Thymus (tissue), 11 donors: ENCODE measurements at regions not wholly inside any gene's neighbourhood (a gene's known extent, or its start where the extent isn't known, plus 50 kb on each side); places are given as distances from the start of the nearest gene placed in this dataset.

ENCODE experiments used
- DNase-seq, 9 donors: peaks; one replicate each; pipeline ENCODE4 v3.0.0-alpha.2; 2013; ENCODE audit warnings: low spot score in 9 of 9, low read depth in 6 of 9, missing footprints in 1 of 9
- H3K27ac ChIP-seq, 2 donors: one replicate each; pipeline ENCODE4 v1.5.1; 2013; ENCODE audit warnings: control low read depth in 1 of 2, low read depth in 1 of 2, low read length in 1 of 2, mild to moderate bottlenecking in 1 of 2, moderate library complexity in 1 of 2
- H3K27me3 ChIP-seq, 2 donors: one replicate each; pipeline ENCODE4 v1.5.1; 2013; ENCODE audit warnings: low read length in 1 of 2; ENCODE audit not compliant: control insufficient read depth in 2 of 2, insufficient read depth in 1 of 2
- H3K36me3 ChIP-seq, 2 donors: one replicate each; pipeline ENCODE4 v1.5.1; 2013; ENCODE audit warnings: low read length in 1 of 2, mild to moderate bottlenecking in 1 of 2, moderate library complexity in 1 of 2; ENCODE audit not compliant: control insufficient read depth in 2 of 2, insufficient read depth in 2 of 2
- H3K4me1 ChIP-seq, 2 donors: one replicate each; pipeline ENCODE4 v1.5.1; 2013; ENCODE audit warnings: low read length in 2 of 2; ENCODE audit not compliant: control insufficient read depth in 2 of 2, insufficient read depth in 2 of 2
- H3K4me3 ChIP-seq, 2 donors: one replicate each; pipeline ENCODE4 v1.5.1; 2013; ENCODE audit warnings: low read length in 2 of 2, control low read depth in 1 of 2, mild to moderate bottlenecking in 1 of 2
- H3K9me3 ChIP-seq, 2 donors: one replicate each; pipeline ENCODE4 v1.5.1; 2013; ENCODE audit warnings: low read length in 1 of 2, mild to moderate bottlenecking in 1 of 2; ENCODE audit not compliant: control insufficient read depth in 2 of 2, insufficient read depth in 1 of 2
- WGBS: extraction: QIAGEN DNeasy Blood & Tissue Kit; methylation state at CpG from one replicate; pipeline ENCODE4 v1.1.7; 2013; 5-methylcytosine and 5-hydroxymethylcytosine counted together
- donor health status: healthy.

DNA sequence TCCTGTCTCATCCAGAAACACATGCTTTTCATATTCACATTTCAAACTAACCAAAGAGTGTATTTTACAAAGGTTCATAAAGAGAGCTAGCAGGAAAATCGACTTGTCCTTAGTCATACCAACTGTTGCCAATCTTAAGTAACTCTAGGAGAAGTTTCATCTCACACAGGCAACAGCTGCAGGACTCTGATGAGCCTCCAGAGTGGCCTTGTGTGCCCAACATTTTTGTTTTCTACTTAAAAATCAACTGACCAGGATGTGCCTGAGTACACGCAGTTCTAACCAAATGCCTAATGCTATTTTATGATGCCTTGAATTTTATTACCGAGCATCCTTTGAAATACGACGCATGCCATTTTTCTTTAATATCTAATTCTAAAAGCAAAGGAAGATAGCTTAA, 595.9 kb upstream of the LRRTM4 start:
- Histone ChIP-seq H3K4me1 (no peaks in the 10 kb centered on the region), H3K27me3 (no peaks in the 10 kb centered on the region), H3K4me3 (no peak overlapping the region), H3K36me3 (no peaks in the 10 kb centered on the region), H3K27ac (no peak overlapping the region), H3K9me3 (no peaks in the 10 kb centered on the region)
- 94% methylated on average over 5 of the region's 5 CpGs for WGBS
- no peak for DNase-seq

DNA sequence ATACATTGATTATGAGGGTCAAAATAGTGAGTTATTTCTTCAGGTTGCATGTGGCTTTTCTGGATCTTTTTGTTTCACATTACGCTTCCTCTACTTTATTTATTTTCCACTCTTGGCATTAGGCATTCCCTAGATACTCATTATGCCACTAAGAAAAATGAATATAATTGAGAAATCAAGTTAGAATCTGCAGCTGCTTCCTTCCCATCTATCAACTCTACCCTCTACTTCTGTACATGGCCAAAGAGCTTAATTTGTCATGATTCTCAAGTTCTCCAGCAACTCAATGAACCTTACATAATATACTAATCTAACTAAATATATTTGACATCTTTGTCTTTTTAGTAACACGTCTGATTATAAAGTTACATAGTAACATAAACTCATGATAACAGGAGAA, 598.1 kb upstream of the LRRTM4 start:
- no peaks in the 10 kb centered on the region for H3K9me3 ChIP-seq
- no peak overlapping the region for H3K27ac ChIP-seq
- H3K4me3 ChIP-seq: no peak overlapping the region
- DNase-seq: no peak
- no peaks in the 10 kb centered on the region for H3K4me1 ChIP-seq
- no peaks in the 10 kb centered on the region for H3K36me3 ChIP-seq
- H3K27me3 ChIP-seq: no peaks in the 10 kb centered on the region
- 91% methylated on average over 2 of the region's 2 CpGs for WGBS

DNA sequence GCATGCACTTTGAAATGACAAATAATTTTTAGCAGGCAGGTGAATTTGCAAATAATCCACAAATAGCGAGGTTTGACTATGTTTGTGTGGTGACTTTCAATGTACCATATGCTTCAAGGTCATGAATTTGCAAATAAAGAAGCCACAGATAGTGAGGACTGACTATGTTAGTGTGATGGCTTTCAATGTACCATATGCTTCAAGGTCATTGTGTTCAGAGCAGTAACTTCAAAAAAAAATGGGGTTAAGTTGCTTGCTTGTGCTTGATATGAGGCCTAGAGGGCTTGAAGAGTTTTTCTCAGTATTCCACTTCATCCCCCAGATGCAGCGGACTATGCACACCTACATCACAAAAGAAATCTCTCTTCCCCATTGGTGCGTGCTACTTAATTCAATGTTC, 602.9 kb upstream of the LRRTM4 start:
- Histone ChIP-seq H3K4me1 (no peaks in the 10 kb centered on the region), H3K36me3 (no peaks in the 10 kb centered on the region), H3K27ac (no peak overlapping the region), H3K9me3 (no peaks in the 10 kb centered on the region), H3K4me3 (no peak overlapping the region), H3K27me3 (no peaks in the 10 kb centered on the region)
- no peak for DNase-seq
- WGBS: 95% methylated on average over 3 of the region's 3 CpGs

DNA sequence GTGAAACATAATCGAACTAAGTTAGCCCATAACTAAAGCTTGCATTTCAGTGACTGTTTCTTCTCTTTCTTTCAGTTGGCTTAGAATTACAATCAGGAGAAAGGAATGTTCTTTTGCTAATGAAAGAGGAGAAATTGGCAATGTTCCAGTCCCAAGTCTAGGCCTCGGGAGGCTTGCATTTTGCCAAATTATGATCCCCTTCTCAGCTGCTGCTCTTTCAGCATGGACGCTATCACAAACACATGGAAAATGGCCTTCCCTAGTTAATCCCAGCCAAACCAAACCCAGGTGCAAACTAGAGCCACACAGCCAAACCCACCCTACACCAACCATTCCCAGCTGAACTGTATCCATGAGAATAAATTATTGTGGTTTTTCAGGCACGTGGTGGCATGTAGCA, 605.2 kb upstream of the LRRTM4 start:
- WGBS: 80% methylated on average over 4 of the region's 4 CpGs
- H3K9me3 ChIP-seq: no peaks in the 10 kb centered on the region
- no peaks in the 10 kb centered on the region for H3K27me3 ChIP-seq
- no peak overlapping the region for H3K4me3 ChIP-seq
- H3K27ac ChIP-seq: no peak overlapping the region
- DNase-seq: no peak
- H3K36me3 ChIP-seq: no peaks in the 10 kb centered on the region
- no peaks in the 10 kb centered on the region for H3K4me1 ChIP-seq

DNA sequence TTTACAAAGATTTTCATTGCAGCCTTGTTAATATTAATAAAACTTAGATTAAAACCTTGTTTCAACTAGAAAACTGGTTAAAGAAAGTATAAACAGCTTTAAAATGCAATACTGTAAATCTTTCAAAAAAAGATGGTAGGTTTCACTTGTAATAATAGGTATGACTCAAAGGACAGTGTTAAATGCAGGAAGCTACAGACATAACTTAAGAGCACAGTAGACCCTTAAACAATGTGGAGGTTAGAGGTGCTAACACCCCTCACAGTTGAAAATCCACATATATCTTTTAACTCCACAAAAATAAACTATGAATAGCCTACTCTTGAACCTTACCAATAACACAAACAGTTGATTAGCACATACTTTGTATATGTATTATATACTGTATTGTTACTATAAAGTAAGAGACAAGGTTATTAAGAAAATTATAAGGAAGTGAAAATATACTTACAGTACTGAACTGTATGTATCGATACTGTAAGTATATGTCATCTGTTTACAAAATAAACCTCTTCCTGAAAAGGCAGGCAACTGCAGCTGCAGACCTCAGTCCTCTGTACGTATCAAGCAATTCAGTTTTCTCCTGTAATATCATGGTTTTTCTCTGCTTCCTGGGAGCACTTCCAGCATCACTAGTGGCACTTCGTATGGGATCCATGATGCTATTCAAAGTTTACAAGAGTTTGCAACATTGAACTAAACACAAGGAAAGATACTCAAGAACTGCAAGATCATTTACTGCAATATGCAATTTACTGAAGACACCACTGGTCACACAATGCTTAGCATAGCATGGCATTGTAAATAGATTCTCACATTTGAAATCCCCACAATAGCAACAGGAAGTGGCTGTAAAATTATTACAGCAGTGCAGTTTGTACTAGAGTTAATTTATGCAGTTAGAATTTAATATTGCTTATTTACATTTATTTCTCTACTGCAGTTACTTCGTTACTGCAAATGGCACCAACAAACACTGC, 610.5 kb upstream of the LRRTM4 start:
- no peak overlapping the region for H3K27ac ChIP-seq
- 88% methylated on average over 4 of the region's 4 CpGs for WGBS
- DNase-seq: no peak
- no peak overlapping the region for H3K4me3 ChIP-seq
- no peaks in the 10 kb centered on the region for H3K36me3 ChIP-seq
- H3K9me3 ChIP-seq: no peaks in the 10 kb centered on the region
- no peaks in the 10 kb centered on the region for H3K27me3 ChIP-seq
- H3K4me1 ChIP-seq: no peaks in the 10 kb centered on the region

DNA sequence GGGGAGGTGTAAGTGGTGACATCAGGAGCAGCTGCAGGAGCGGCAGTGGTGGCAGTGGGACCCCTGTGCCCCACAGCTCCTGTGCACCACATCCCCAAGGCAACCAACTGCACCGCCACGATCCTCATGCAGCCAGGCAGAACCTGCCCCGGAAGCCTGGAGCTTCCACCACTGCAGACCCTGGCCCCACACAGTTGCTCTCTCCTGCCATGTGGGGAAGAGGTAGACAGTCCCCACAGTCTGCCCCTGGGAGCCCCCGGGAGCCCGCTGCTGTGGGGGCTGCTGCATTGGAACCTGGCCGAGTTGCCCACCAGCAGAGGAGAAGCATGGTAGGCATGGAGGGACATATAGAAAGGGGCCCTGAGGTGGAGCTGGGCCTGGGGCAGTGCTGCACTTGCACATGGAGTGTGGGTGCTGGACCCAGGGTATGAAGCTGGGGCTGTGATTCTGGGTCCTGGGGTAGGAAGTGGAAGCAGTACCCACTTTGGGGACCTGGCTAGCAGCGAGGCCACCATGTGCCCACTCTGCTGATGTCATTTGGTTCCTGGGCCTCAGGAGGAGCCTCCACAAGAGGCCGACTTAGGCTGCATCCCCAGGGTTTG, 623.3 kb upstream of the LRRTM4 start:
- 89% methylated on average over 9 of the region's 9 CpGs for WGBS
- no peak for DNase-seq
- Histone ChIP-seq H3K27ac (no peak overlapping the region), H3K4me1 (no peaks in the 10 kb centered on the region), H3K36me3 (no peaks in the 10 kb centered on the region), H3K27me3 (no peaks in the 10 kb centered on the region), H3K4me3 (no peak overlapping the region), H3K9me3 (peaks cover 0 to 11% of the 10 kb centered on the region in 2 donors)

DNA sequence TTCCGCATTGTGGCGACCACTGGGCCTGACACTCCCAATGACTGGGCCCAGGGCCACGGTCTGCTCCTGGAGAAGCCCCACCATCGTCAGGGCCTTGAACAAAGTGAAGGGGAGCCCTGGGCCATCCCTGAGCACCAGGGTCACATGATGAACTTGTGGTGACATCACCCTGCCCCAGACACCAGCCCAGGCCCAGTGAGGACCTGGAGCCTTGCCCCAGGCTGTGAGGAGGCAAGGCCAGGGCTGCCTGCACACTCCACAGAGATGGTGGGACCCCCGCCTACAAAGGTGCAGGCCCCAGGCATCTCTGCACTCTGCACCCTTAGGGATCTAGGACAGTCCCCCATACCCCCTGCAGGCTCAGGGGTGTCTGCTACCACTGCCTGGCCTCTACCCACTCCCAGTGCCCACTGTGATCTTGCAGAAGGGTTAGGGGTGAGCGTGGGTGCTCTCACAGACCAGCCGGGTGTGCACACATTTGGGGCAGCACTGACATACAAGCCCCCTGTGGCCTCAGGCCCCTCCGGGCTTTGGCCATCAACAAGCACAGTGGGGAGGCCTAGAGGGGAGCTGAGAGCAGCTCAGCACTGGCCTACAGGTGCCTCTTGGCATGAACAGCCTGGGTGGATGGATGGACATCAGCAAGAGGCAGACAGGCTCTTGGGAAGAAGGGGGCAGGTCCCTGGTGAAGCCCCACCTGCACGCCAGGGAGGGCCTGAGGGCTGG, 624.0 kb upstream of the LRRTM4 start:
- 90% methylated on average over 9 of the region's 9 CpGs for WGBS
- DNase-seq: no peak
- Histone ChIP-seq H3K27me3 (no peaks in the 10 kb centered on the region), H3K4me1 (no peaks in the 10 kb centered on the region), H3K4me3 (no peak overlapping the region), H3K36me3 (no peaks in the 10 kb centered on the region), H3K9me3 (peaks cover 0 to 11% of the 10 kb centered on the region in 2 donors), H3K27ac (no peak overlapping the region)

DNA sequence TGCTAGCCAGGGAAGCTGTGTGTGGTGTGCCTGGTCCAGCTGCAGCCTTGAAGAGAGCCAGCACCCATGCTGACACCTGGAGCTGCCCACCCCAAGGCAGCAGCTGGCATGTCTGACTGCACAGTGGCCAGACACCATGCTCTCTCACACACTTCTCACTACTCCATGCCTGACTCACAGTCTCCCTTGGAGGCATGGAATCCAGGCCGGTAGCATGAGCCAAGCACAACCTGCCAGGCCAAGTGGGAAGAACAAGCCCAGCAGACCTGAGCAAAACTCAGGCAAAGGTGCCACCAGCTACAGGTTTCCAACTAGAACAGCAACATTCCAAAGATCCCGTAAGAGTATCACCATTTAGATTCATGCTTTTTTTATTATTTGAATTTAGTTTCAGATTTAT, 625.3 kb upstream of the LRRTM4 start:
- WGBS: 93% methylated on average over 2 of the region's 2 CpGs
- Histone ChIP-seq H3K27me3 (no peaks in the 10 kb centered on the region), H3K9me3 (peaks cover 0 to 11% of the 10 kb centered on the region in 2 donors), H3K27ac (no peak overlapping the region), H3K36me3 (no peaks in the 10 kb centered on the region), H3K4me1 (no peaks in the 10 kb centered on the region), H3K4me3 (no peak overlapping the region)
- DNase-seq: no peak

DNA sequence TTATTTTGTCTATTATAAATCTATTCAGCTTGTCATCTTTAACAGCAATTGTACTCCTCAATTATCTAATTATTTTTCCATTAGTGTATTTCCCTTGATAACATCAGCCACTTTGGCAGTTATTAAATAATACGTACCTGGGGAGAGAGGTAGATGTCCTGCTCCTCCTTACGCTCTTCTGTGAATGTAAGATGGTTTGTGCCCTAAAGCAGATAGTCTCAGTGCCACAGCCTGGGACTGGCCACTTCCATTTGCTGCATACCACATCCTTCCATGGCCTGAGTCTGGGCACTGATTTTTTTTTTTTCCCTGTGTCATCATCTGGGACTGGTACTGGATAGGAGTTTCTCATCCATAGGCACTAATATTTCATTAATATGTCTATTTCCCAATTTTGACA, 632.4 kb upstream of the LRRTM4 start:
- Histone ChIP-seq H3K27ac (no peak overlapping the region), H3K36me3 (no peaks in the 10 kb centered on the region), H3K4me1 (no peaks in the 10 kb centered on the region), H3K27me3 (no peaks in the 10 kb centered on the region), H3K9me3 (no peaks in the 10 kb centered on the region), H3K4me3 (no peak overlapping the region)
- no peak for DNase-seq
- WGBS: 76% methylated on average over 2 of the region's 2 CpGs
